Fibroblast of lung (primary cell): ENCODE measurements at regions not wholly inside any gene's neighbourhood (a gene's known extent, or its start where the extent isn't known, plus 50 kb on each side); places are given as distances from the start of the nearest gene placed in this dataset.

Experiments
- CTCF ChIP-seq, 2 donors: IDR thresholded peaks in 1 of 2; conservative IDR thresholded peaks in 1 of 2; 1 replicate in 1 of 2; 2 replicates in 1 of 2; pipeline ENCODE4 v1.5.1; 2011 to 2012; ENCODE audit warnings: low read length in 2 of 2, control low read depth in 1 of 2, inconsistent platforms in 1 of 2, low read depth in 1 of 2, mild to moderate bottlenecking in 1 of 2
- EZH2 ChIP-seq: IDR thresholded peaks from 2 replicates; pipeline ENCODE4 v1.5.1; 2012; ENCODE audit warnings: low read length, control low read depth, mild to moderate bottlenecking; ENCODE audit errors: missing control alignments

- TF ChIP-seq CTCF (conservative IDR thresholded peaks at IDR 0.05 in 1 of 2, IDR thresholded peaks at IDR 0.05 in 1 of 2; ENCODE audit: low read depth in 1 of 2, low read length in 2 of 2): no peak
- no peak for TF ChIP-seq EZH2
Measured at GRCh38 chr22:48209473-48210197, 1447.2 kb downstream of the TBC1D22A start.
